Memory B cell (primary cell): ENCODE measurements at regions not wholly inside any gene's neighbourhood (a gene's known extent, or its start where the extent isn't known, plus 50 kb on each side); places are given as distances from the start of the nearest gene placed in this dataset.
"Not testable (repeated sequence)": the region's sequence is repeated elsewhere in the genome, so short reads cannot be mapped to it uniquely, and the experiment has no call there.

Experiments
- ATAC-seq: fragments of 150-1000 bp; cut with Tn5 transposase; 2 replicates; pipeline ENCODE4 v1.10.0; 2021; ENCODE audit warnings: low read depth, mild to moderate bottlenecking, moderate library complexity
- DNase-seq, 2 donors: peaks; one replicate each; pipeline ENCODE4 v3.0.0; 2022; ENCODE audit warnings: low spot score in 2 of 2
- H3K27ac Mint-ChIP-seq: one replicate; pipeline ENCODE4 v1.8.0; 2022; ENCODE audit warnings: mild to moderate bottlenecking, moderate library complexity, mixed read lengths
- H3K27me3 Mint-ChIP-seq: one replicate; pipeline ENCODE4 v1.8.0; 2022; ENCODE audit warnings: mixed read lengths
- H3K36me3 Mint-ChIP-seq: one replicate; pipeline ENCODE4 v1.8.0; 2022; ENCODE audit warnings: mild to moderate bottlenecking, mixed read lengths
- H3K4me1 Mint-ChIP-seq: one replicate; pipeline ENCODE4 v1.8.0; 2022; ENCODE audit warnings: mixed read lengths
- H3K4me3 Mint-ChIP-seq: one replicate; pipeline ENCODE4 v1.8.0; 2022; ENCODE audit warnings: mild to moderate bottlenecking, moderate library complexity, mixed read lengths
- H3K9me3 Mint-ChIP-seq: one replicate; pipeline ENCODE4 v1.8.0; 2022; ENCODE audit warnings: mixed read lengths

DNA sequence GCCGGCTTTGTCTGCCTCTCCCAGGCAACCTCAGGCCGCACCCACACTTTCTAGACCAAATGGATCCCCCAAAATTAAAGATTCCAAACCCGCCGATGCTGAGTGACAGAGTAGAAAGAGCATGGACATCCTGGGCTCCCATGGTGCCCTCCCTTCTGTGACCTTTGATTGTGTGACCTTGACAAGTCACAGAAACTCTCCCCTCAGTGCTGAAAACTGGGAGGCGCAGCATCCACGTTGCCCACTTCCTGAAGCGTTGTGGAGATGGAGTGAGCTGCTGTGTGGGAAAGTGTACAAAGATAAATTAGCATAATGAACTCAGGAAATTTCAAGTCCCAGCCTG, 74.4 kb upstream of the MFGE8 start:
- Mint-ChIP-seq H3K36me3 (no peaks in the 10 kb centered on the region), H3K4me1 (peaks cover 5% of the 10 kb centered on the region), H3K4me3 (no peak overlapping the region), H3K27me3 (peaks cover 13% of the 10 kb centered on the region), H3K9me3 (peaks cover 1% of the 10 kb centered on the region), H3K27ac (no peak overlapping the region)
- no peak for ATAC-seq
- no peak for DNase-seq

DNA sequence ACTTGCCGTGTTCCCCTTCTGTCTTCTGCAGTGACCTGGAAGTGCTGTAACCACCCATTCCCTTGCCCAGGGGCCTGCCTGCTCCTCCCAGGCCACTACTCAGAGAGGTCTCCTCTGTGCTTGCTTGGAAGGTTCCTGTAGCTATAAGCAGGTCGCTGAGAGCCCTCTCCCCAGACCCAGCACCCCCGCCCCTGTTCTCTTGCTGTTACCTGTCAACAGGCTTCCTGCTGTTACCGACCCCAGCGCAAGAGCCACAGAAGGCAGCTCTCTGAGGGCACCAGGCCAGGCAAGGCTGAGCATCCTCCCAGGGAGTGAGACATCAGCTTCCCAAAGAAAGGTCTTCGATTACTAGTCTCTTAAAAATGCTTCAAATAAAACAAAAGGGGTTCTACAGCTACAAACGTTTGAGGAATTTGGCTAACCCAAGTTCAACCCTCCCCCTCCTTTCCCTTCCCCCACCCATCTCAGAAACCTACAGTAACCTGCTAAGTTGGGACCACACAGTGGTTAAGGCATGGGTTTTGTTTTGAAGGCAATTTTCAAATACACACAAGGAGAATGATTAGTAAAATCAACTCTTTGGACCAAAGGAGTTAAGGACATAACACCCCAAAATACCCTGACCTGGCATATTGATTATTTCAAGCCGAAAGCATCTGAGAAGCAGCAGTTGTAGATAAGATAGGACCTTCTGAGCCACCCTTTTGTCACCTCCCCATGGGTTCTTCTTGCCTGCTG, 74.9 kb upstream of the MFGE8 start:
- DNase-seq, result no peak
- no peaks in the 10 kb centered on the region for H3K36me3 Mint-ChIP-seq
- H3K27ac Mint-ChIP-seq, result no peak overlapping the region
- peaks cover 1% of the 10 kb centered on the region for H3K9me3 Mint-ChIP-seq
- H3K4me1 Mint-ChIP-seq, result peaks cover 3% of the 10 kb centered on the region
- no peak for ATAC-seq
- no peak overlapping the region for H3K4me3 Mint-ChIP-seq
- peaks cover 11% of the 10 kb centered on the region for H3K27me3 Mint-ChIP-seq

DNA sequence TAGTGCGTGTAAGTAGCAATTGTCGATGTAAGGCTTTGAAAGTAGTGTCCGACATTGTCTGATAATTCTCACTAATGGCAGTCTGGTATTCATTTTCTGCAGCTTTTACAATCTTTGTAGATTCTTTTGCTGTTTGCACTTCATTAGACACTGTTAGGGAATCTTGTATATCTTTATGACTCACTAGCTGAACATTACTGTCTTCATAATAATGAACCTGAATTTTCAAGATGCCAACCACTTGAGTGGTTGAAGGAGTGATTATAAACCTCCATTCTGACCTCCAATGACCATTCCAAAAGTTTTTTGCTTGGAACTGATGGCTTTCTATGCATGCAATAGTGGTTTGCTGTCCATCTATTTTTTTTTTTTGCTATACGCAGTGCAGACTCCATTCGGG, 76.4 kb upstream of the MFGE8 start:
- no peaks in the 10 kb centered on the region for H3K36me3 Mint-ChIP-seq
- peaks cover 1% of the 10 kb centered on the region for H3K9me3 Mint-ChIP-seq
- ATAC-seq (no peak), DNase-seq (no peak)
- H3K27me3 Mint-ChIP-seq, result peaks cover 10% of the 10 kb centered on the region
- no peak overlapping the region for H3K4me3 Mint-ChIP-seq
- no peak overlapping the region for H3K27ac Mint-ChIP-seq
- H3K4me1 Mint-ChIP-seq, result no peaks in the 10 kb centered on the region

DNA sequence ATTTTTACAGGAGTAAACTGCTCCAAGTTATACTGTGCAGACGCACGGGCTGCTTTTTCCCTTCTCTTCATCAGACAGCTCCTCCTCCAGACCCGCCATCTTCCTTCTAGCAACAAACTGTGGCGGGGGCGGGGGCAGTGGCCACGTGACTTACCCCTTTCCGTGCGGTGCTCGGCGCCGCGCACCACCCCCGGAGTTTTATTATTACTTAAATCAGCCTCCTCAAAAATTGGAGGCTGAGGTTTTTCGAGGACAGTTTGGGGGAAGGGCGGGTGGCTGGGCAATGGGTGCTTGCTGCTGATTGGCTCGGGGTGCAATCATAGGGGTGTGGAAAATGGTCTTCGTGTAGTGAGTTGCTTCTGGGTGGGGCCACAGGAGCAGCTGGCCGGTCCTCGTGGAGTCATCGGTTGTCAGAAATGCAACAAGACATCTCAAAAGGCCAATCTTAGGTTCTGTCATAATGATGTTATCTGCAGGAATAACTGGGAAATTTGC, 77.1 kb upstream of the MFGE8 start:
- Mint-ChIP-seq H3K4me3 (no peak overlapping the region), H3K27ac (no peak overlapping the region), H3K36me3 (no peaks in the 10 kb centered on the region), H3K9me3 (peaks cover 1% of the 10 kb centered on the region), H3K27me3 (peaks cover 10% of the 10 kb centered on the region), H3K4me1 (no peaks in the 10 kb centered on the region)
- ATAC-seq (no peak), DNase-seq (no peak)

DNA sequence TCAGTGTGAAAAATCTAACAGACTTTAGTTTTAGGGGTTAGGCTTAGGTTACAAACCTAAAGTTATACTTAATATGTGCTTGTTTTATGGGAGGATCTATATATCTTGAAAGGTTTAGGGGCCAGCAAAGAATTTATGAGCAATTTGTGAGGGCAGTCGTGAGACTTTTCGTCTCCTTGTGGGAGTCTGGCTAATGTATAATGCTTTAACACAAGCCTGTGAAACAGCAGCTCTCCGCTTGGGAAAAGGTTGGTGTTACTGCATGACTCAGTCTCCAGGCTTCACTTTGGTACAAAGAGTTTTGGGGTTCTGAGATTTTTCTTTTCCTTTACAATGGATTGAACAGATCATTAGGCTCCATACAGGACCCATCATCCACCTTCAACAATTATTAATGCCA, 79.0 kb upstream of the MFGE8 start:
- Mint-ChIP-seq H3K4me3 (no peak overlapping the region), H3K9me3 (peaks cover 1% of the 10 kb centered on the region), H3K4me1 (no peaks in the 10 kb centered on the region), H3K36me3 (no peaks in the 10 kb centered on the region), H3K27ac (no peak overlapping the region), H3K27me3 (peaks cover 14% of the 10 kb centered on the region)
- ATAC-seq, result no peak
- DNase-seq, result no peak

DNA sequence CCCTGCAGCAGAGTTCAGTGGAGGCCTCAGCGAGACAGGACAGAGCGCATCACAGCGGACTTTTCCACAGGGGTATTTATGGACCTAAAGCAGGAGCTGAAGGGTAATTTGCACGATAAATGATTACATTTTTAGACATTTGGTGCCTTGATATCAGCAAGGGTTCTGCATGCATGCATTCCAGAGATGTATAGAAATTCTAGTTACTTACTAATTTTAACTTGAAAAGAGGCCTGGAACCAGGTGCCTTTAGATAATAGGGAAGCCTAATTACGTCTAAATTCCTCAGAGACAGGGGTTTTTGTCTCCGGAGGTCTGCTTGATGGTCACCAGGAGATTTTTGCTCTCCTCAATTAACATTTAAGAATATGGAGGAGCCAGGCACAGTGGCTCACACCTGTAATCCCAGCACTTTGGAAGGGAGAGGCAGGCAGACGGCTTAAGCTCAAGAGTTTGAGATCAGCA, 79.8 kb upstream of the MFGE8 start:
- peaks cover 1% of the 10 kb centered on the region for H3K9me3 Mint-ChIP-seq
- no peak overlapping the region for H3K27ac Mint-ChIP-seq

DNA sequence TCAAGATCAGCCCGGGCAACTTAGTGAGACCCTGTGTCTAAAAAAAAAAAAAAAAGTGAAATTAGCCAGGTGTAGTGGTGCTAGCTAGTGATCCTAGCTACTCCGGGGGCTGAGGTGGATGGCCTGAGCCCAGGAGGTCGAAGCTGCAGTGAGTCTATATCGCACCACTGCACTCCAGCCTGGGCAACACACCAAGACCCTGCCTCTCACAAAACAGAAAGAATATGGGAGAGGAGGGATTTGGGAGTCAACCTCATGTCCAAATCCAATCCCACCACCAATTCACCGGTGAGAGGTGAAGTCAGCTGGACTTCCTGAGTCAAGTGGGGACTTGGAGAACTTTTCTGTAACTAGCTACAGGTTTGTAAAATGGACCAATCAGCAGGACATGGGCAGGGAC, 80.5 kb upstream of the MFGE8 start:
- Mint-ChIP-seq H3K27ac (no peak overlapping the region), H3K27me3 (peaks cover 16% of the 10 kb centered on the region), H3K9me3 (peaks cover 1% of the 10 kb centered on the region), H3K4me3 (no peak overlapping the region), H3K36me3 (no peaks in the 10 kb centered on the region), H3K4me1 (no peaks in the 10 kb centered on the region)
- DNase-seq (no peak), ATAC-seq (no peak)

More for the DNA sequence above, 79.8 kb upstream of the MFGE8 start:
- peaks cover 13% of the 10 kb centered on the region for H3K27me3 Mint-ChIP-seq
- no peak for ATAC-seq
- H3K4me1 Mint-ChIP-seq, result no peaks in the 10 kb centered on the region
- no peak overlapping the region for H3K4me3 Mint-ChIP-seq
- H3K36me3 Mint-ChIP-seq, result no peaks in the 10 kb centered on the region
- DNase-seq, result no peak

DNA sequence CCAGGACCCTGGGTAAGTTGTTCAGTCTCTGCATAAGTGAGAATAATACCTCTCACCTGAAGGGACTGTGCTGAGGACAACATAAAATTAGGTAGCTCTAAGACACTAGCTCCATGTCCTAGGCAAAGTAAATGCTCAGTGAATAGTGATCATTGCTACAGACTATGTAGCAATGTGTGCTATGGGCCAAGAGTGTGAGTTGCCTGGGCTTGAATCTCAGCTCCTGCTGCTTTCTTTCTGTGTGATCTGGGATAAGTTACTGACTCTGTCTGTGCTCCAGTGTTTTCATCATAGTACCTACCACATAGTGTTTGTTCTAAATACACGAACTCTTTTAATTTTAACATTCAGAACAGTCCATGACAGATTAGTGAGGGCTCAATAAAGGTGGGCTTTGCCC, 81.1 kb upstream of the MFGE8 start:
- H3K27me3 Mint-ChIP-seq, result peaks cover 16% of the 10 kb centered on the region
- ATAC-seq (no peak), DNase-seq (no peak)
- H3K27ac Mint-ChIP-seq, result no peak overlapping the region
- no peaks in the 10 kb centered on the region for H3K36me3 Mint-ChIP-seq
- H3K4me1 Mint-ChIP-seq, result peaks cover 3% of the 10 kb centered on the region
- no peak overlapping the region for H3K4me3 Mint-ChIP-seq
- peaks cover 1% of the 10 kb centered on the region for H3K9me3 Mint-ChIP-seq

DNA sequence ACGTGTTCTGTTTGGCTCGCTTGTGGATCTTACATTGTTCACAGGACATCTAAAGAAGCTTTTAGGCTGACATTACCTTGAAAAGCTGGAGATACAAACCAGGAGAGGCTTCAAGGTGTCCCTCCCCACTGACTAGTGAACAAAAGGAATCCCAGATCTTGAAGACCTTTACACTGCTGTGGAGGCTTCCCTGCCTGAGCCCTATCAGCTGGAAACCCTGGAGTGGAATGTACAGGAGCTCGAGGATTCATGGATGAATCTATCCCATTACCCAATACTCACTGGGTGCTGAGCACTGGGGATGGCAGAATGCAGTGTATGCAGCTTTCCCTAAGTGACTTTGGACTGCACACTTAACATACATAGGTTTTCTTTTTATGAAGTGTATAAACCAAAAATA, 82.3 kb upstream of the MFGE8 start:
- peaks cover 1% of the 10 kb centered on the region for H3K9me3 Mint-ChIP-seq
- DNase-seq, result no peak
- no peak overlapping the region for H3K27ac Mint-ChIP-seq
- H3K4me1 Mint-ChIP-seq, result peaks cover 3% of the 10 kb centered on the region
- H3K36me3 Mint-ChIP-seq, result no peaks in the 10 kb centered on the region
- ATAC-seq, result no peak
- no peak overlapping the region for H3K4me3 Mint-ChIP-seq
- peaks cover 16% of the 10 kb centered on the region for H3K27me3 Mint-ChIP-seq

DNA sequence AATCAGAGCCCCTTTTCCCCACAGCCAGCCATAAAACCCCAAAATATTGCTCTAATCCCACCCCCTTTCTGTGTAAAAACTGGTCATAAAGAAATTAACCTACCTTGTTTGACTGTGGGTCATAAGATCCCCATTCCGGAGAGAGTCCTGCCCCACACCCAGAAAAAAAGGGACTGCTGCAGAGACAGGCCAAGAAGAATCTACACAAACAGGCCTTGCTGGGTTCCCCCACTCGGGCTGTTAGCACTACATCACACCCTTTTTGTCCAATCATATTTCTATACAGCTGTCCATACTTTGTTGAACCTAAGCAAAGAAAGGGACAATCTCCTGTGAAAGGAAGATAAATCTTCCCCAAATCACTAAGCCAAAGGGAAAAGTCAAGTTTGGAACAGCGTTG, 84.4 kb upstream of the MFGE8 start:
- ATAC-seq (no peak), DNase-seq (no peak)
- H3K36me3 Mint-ChIP-seq, result no peaks in the 10 kb centered on the region
- peaks cover 3% of the 10 kb centered on the region for H3K4me1 Mint-ChIP-seq
- H3K27ac Mint-ChIP-seq, result no peak overlapping the region
- H3K9me3 Mint-ChIP-seq, result no peaks in the 10 kb centered on the region
- H3K27me3 Mint-ChIP-seq, result peaks cover 11% of the 10 kb centered on the region
- no peak overlapping the region for H3K4me3 Mint-ChIP-seq

DNA sequence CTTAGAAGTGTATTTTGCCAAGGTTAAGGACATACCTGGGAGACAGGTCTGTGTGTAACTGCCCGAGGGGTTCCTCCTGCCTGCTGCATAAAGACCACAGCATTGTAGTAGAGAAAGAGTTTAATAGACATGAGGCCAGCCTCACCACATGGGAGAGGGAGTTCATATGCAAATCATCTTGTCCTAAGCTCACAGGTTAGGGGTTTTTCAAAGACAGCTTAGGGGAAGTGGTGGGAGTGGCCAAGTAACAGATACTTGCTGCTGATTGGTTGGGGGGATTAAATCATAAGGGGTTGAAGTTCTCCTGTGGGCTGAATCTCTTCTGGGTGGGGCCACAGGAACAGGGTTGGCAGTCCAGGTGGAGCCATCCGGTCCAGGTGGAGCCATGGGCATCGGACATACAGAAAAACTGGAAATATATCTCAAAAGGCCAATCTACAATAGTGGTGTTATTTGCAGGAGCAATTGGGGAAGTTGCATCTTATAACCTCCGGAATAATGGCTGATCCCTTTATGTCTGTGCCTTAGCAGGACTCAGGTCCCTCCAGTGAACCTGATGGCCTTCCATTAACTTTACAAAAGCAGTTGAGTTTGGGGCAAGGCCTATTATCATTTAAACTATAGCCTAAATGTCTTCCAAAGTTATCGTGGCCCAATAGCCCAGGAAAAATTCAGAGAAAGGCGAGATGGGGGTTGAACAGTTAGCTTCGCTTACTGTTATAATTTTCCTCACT, 86.0 kb upstream of the MFGE8 start:
- Mint-ChIP-seq H3K4me3 (no peak overlapping the region), H3K36me3 (no peaks in the 10 kb centered on the region), H3K27me3 (peaks cover 11% of the 10 kb centered on the region), H3K4me1 (peaks cover 6% of the 10 kb centered on the region), H3K9me3 (no peaks in the 10 kb centered on the region), H3K27ac (no peak overlapping the region)
- DNase-seq (no peak), ATAC-seq (peak; percentile 59)

DNA sequence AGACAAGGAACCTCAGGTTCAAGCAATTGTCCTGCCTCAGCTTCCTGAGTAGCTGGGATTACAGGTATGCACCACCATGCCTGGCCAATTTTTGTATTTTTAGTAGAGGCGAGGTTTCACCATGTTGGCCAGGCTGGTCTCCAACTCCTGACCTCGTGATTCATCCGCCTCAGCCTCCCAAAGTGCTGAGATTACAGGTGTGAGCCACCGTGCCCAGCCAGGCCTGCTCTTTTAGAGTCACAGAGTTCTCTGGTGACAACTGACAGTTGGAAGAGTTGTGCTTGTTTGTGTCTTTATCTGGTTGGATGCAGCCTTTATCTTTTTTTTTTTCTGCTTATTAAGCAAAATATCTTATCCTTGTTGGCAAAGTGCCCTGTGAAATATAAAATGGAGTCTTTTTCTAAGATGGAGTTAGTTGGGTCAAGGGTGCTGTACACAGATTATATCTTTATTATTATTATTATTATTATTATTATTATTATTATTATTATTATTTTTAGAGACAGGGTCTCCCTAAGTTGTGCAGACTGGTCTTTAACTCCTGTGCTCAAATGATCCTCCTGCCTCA, 86.5 kb upstream of the ABHD2 start:
- H3K4me3 Mint-ChIP-seq, H3K9me3 Mint-ChIP-seq, ATAC-seq, H3K4me1 Mint-ChIP-seq, H3K36me3 Mint-ChIP-seq, DNase-seq, H3K27ac Mint-ChIP-seq: not testable (repeated sequence)
- H3K27me3 Mint-ChIP-seq, result peaks cover 14% of the 10 kb centered on the region

DNA sequence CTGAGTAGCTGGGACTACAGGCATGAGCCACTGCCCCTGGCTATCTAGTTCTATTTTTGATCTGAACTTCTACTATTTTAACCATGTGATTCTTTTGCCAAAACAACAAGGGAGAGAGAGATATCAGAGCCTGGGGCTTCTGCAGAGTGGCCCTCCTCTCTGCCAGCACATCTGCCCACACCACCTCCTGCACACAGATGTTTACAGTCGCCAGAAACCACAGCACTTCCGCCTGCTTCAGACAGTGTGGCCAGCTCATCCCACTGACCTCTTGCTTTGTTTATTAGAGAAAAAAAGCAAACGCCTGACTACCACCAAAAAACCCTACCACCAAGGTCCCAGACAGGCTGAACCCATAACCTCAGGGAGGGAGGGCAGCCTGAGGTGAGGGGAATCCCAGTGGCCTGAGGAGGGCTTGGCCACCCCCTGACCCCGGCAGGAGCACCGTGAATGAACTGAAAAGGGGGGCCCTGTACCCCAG, 85.9 kb upstream of the ABHD2 start:
- no peak overlapping the region for H3K27ac Mint-ChIP-seq
- DNase-seq (no peak), ATAC-seq (no peak)
- H3K36me3 Mint-ChIP-seq, result peaks cover 2% of the 10 kb centered on the region
- H3K9me3 Mint-ChIP-seq, result no peaks in the 10 kb centered on the region
- peaks cover 14% of the 10 kb centered on the region for H3K27me3 Mint-ChIP-seq
- H3K4me3 Mint-ChIP-seq, result no peak overlapping the region
- peaks cover 6% of the 10 kb centered on the region for H3K4me1 Mint-ChIP-seq

DNA sequence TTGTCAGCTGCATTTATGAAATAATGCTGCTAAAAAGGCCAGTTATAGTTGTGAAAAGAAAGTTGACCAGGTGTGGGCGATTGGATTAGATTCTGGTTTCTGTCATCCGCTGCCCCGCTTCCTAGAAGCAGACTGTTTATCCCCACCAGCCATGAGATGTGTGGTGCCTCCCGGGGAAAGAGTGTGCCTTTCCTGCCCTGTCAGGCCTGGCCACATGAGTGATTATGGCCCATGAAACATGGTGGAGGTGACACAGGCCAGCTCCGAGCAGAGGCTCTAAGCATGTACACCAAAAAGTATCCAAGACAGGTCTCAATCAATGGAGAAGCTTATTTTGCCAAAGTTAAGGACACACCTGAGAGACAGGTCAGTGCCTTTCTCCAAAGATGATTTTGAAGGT, 85.4 kb upstream of the ABHD2 start:
- Mint-ChIP-seq H3K9me3 (no peaks in the 10 kb centered on the region), H3K4me1 (peaks cover 6% of the 10 kb centered on the region), H3K36me3 (peaks cover 2% of the 10 kb centered on the region), H3K4me3 (no peak overlapping the region), H3K27ac (no peak overlapping the region), H3K27me3 (peaks cover 16% of the 10 kb centered on the region)
- ATAC-seq (no peak), DNase-seq (no peak)
